ENCODE measurements at regions not wholly inside any gene's neighbourhood (a gene's known extent, or its start where the extent isn't known, plus 50 kb on each side); places are given as distances from the start of the nearest gene placed in this dataset.

DNA sequence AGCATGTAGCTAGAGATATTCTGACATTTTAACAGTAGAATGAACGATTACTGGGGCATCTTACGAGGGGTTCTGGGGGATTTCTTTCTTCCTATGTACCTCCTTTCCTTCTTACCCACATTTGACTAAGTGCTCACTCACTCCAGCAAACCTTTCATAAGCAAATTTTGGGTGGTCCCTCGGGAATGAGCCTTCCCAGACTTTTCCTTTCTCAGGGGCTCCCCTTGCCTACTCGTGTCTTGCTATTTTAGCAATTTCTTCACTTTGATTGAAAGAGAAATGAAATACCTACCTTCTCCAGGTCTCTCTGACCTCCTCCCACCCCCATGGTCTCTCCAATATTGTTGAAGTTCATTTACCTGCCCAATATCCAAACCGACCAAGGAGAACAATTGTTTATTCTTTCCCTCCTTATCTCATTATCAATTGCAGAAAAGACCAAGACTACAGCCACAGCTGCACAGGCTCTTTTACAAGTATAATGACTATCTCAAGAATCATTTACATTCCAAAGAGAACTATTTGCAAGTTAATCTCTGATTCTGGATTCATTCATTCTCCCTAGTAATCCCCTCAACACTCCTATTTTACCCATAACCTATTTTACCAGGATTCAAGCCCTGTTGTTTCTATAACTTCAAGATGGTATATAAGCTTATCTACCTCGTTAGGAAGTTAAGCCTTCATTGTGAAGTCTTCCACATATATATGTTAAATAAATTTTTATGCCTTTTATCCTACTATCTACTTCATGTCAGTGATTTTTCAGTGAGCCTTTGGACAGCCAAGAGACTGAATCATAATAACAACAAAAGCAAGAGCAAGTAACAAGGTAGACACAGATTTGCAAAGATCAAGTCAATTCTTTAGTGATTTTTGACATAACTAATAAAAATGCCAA, 480.6 kb downstream of the IPMK start:
- TF ChIP-seq, protein P1, sequence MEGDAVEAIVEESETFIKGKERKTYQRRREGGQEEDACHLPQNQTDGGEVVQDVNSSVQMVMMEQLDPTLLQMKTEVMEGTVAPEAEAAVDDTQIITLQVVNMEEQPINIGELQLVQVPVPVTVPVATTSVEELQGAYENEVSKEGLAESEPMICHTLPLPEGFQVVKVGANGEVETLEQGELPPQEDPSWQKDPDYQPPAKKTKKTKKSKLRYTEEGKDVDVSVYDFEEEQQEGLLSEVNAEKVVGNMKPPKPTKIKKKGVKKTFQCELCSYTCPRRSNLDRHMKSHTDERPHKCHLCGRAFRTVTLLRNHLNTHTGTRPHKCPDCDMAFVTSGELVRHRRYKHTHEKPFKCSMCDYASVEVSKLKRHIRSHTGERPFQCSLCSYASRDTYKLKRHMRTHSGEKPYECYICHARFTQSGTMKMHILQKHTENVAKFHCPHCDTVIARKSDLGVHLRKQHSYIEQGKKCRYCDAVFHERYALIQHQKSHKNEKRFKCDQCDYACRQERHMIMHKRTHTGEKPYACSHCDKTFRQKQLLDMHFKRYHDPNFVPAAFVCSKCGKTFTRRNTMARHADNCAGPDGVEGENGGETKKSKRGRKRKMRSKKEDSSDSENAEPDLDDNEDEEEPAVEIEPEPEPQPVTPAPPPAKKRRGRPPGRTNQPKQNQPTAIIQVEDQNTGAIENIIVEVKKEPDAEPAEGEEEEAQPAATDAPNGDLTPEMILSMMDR (IDR thresholded peaks at IDR 0.05): no peak
- no peak for DNase-seq (ENCODE audit: low spot score)
- Histone ChIP-seq H3K27ac (no peak overlapping the region), H3K4me3 (no peak overlapping the region)

DNA sequence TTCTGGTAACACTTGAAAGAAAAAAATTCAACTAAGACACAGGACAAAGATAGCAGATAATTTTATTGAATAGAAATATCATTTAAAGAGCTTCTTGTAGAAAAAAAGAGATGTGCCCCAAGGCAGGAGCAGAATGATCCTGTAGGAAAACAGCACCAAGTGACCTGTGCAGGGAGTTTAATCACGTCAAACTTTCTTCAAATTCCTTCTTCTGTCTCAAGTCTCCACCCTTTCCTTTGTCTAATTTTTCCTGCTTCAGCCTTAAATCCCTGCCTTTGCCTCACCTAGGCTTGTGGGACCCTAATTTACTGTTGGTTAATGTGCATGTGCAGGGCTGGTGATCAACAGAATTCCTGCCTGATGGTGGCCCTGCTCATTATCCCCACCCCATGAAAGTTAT, 481.4 kb downstream of the IPMK start:
- no peak for DNase-seq (ENCODE audit: low spot score)
- TF ChIP-seq, protein P1 (IDR thresholded peaks at IDR 0.05): no peak
- no peak overlapping the region for H3K4me3 ChIP-seq
- H3K27ac ChIP-seq: no peak overlapping the region

DNA sequence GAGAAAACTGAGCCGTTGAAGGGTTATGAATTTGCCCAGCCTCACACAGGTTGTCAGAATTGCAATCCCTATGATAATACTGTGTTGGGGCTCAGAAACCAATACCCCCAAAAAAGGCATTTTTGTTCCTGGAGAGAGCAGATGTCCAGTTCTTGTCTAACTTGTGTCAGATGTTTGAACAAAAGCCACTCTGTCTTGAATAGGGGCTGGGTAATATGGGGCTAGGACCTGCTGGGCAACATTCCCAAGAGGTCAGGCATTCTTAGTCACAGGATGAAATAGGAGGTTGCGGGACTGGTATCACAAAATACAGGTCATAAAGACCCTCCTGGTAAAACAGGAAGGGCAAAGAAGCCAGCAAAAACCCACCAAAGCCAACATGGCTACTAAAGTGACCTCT, 482.1 kb downstream of the IPMK start:
- TF ChIP-seq, protein P1 (IDR thresholded peaks at IDR 0.05): no peak
- no peak overlapping the region for H3K27ac ChIP-seq
- no peak overlapping the region for H3K4me3 ChIP-seq
- no peak for DNase-seq (ENCODE audit: low spot score)

DNA sequence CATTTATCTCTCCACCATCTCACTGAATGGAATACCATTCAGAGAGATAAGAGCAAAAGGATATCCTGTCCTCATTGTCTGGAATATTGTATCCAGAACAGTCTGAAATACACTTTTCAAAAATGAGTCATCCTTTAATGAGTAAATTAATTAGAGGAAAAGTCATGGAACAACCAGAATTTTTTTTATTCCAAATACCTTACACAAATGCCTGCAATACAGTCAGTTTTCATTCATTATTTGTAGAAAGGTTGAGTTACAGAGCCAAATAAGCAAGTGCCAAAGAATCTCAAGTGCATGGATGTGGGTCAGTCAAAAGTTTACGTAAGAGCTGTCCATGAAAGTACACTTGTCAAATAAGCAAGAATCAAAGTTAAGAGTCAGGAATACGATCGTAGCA, 482.6 kb downstream of the IPMK start:
- TF ChIP-seq, protein P1 (IDR thresholded peaks at IDR 0.05): no peak
- Histone ChIP-seq H3K4me3 (no peak overlapping the region), H3K27ac (no peak overlapping the region)
- DNase-seq (ENCODE audit: low spot score): no peak

DNA sequence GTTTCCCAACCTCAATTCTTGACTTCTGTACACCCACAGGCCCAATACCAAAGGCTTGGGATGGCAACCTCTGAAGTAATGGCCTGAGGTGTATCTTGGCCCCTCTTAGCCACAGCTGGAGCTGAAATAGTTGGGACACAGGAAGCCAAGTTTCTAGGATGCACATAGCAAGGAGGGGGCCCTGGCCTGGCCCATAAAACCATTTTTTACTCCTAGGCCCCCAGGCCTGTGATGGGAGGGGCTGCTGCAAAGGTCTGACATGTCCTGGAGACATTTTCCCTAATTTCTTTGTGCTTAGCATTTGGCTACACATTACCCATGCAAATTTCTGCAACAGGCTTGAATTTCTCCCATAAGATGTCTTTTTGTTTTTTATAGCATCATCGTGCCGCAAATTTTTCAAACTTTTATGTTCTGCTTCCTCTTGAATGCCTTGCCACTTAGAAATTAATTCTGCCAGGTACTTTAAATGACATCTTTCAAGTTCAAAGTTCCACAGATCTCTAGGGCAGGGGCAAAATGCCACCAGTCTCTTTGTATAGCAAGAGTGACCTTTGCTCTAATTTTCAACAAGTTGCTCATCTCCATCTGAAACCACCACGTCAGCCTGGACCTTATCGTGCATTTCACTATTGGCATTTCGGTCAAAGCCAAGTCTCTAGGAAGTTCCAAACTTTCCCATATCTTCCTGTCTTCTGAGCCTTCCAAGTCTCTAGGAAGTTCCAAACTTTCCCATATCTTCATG, 490.8 kb downstream of the IPMK start:
- no peak for DNase-seq (ENCODE audit: low spot score)
- no peak overlapping the region for H3K27ac ChIP-seq
- no peak overlapping the region for H3K4me3 ChIP-seq
- TF ChIP-seq, protein P1 (IDR thresholded peaks at IDR 0.05): no peak

DNA sequence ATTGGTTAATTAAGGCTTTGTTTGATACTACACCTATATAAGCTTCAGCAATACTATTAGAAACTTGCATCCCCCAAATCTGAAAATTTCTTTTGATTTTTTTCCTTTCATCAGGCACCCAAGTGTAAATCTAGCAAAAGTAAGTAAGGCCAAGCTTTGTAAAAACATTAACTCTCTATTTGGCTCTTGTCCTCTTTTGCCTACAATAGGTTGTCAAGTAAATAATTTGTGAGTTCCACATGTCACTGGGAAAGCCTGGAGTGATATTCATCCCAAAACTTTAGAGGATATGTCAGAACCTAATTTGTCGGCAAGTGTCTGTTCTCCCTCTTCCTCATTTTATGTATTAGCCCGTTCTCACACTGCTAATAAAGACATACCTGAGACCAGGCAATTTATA, 492.4 kb downstream of the IPMK start:
- H3K4me3 ChIP-seq: no peak overlapping the region
- no peak overlapping the region for H3K27ac ChIP-seq
- TF ChIP-seq, protein P1 (IDR thresholded peaks at IDR 0.05): no peak

More for the DNA sequence above, 492.4 kb downstream of the IPMK start:
- no peak for DNase-seq (ENCODE audit: low spot score)

Data from coronary artery (tissue), 2 donors.